Peyer's patch (tissue), 4 donors: ENCODE measurements at regions not wholly inside any gene's neighbourhood (a gene's known extent, or its start where the extent isn't known, plus 50 kb on each side); places are given as distances from the start of the nearest gene placed in this dataset.

Experiments
- DNase-seq, 3 donors: peaks; one replicate each; pipeline ENCODE4 v3.0.0-alpha.2; 2017 to 2019
- H3K27ac ChIP-seq, 4 donors: fragments of 200-600 bp; sonication (generic); one replicate each; pipeline ENCODE4 v1.5.1; 2016 to 2019
- H3K27me3 ChIP-seq, 2 donors: fragments of 200-600 bp; sonication (generic); one replicate each; pipeline ENCODE4 v1.5.1; 2019
- H3K36me3 ChIP-seq, 3 donors: fragments of 200-600 bp; sonication (generic); one replicate each; pipeline ENCODE4 v1.5.1; 2016 to 2019
- H3K4me1 ChIP-seq, 4 donors: fragments of 200-600 bp; sonication (generic); one replicate each; pipeline ENCODE4 v1.5.1; 2016 to 2019
- H3K4me3 ChIP-seq, 4 donors: fragments of 200-600 bp; sonication (generic); 1 replicate in 3 of 4; 2 replicates in 1 of 4; pipeline ENCODE4 v1.5.1; 2016 to 2019; ENCODE audit warnings: mild to moderate bottlenecking in 1 of 4
- H3K9me3 ChIP-seq, 4 donors: fragments of 200-600 bp; sonication (generic); one replicate each; pipeline ENCODE4 v1.5.1; 2016 to 2019; ENCODE audit warnings: mild to moderate bottlenecking in 1 of 4
- CTCF ChIP-seq, 6 experiments: fragments of 450-650 bp in 4 of 6; fragments of 200-600 bp in 2 of 6; sonication (generic) in 1 of 6; IDR thresholded peaks; one replicate each; pipeline ENCODE4 v1.5.1; 2017 to 2019; ENCODE audit warnings: antibody characterized with exemption in 6 of 6, mild to moderate bottlenecking in 3 of 6, moderate library complexity in 1 of 6
- POLR2A ChIP-seq, 2 donors: fragments of 450-650 bp; IDR thresholded peaks; one replicate each; pipeline ENCODE4 v1.5.1; 2017; ENCODE audit warnings: antibody characterized with exemption in 2 of 2, mild to moderate bottlenecking in 2 of 2, moderate library complexity in 2 of 2

GRCh38 chr1:114338191-114338890 is 172.7 kb downstream of the TRIM33 start:
- no peak for DNase-seq
- H3K4me3 ChIP-seq, result no peak overlapping the region
- H3K9me3 ChIP-seq, result no peaks in the 10 kb centered on the region
- H3K27ac ChIP-seq, result no peak overlapping the region
- H3K4me1 ChIP-seq, result no peaks in the 10 kb centered on the region
- TF ChIP-seq POLR2A (IDR thresholded peaks at IDR 0.05), result no peak
- no peak for TF ChIP-seq CTCF (IDR thresholded peaks at IDR 0.05)
- no peaks in the 10 kb centered on the region for H3K27me3 ChIP-seq
- no peaks in the 10 kb centered on the region for H3K36me3 ChIP-seq

DNA sequence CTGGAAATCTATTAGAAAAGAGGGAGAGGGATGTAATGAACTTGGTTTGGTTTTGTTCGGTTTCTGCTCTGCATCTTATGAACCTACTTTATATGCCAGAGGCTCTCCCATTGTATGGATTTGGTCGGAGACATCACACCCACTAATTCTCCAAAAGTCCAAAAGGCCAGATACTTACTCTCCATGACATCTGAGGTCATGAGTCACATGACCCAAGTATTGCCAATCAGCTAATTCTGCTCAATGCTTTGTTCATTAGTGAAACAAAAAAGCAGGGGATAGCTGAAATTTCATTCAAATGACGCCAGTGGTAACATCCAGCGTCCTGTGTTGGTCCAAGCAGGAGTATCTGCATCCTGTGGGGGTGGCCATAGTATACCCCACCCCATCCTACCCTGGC is 173.6 kb downstream of the TRIM33 start:
- Histone ChIP-seq H3K4me3 (no peak overlapping the region), H3K4me1 (no peaks in the 10 kb centered on the region), H3K9me3 (no peaks in the 10 kb centered on the region), H3K36me3 (no peaks in the 10 kb centered on the region), H3K27ac (no peak overlapping the region), H3K27me3 (no peaks in the 10 kb centered on the region)
- TF ChIP-seq POLR2A (IDR thresholded peaks at IDR 0.05) (no peak), CTCF (IDR thresholded peaks at IDR 0.05) (no peak)
- no peak for DNase-seq

DNA sequence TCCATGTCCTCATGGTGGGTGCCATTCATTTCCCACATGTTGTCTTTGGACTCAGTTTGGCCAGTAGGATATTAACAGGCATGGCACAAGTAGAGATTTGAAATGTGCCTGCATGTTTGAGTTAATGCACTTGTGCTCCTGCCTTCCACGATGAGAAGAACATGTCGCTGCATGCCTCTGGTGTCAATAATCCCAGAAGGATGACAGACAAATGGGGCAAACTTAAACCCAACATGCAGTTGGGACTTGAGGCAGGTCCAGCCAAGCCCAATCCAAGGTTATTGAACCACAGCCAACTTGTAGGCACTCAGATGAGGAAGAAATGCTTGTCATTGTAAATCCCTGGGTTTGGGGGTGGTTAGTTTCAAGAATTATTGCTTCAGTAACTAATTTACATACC is 174.6 kb downstream of the TRIM33 start:
- H3K4me1 ChIP-seq, result no peaks in the 10 kb centered on the region
- no peaks in the 10 kb centered on the region for H3K36me3 ChIP-seq
- H3K4me3 ChIP-seq, result no peak overlapping the region
- DNase-seq, result no peak
- no peaks in the 10 kb centered on the region for H3K27me3 ChIP-seq
- no peak overlapping the region for H3K27ac ChIP-seq
- TF ChIP-seq POLR2A (IDR thresholded peaks at IDR 0.05) (no peak), CTCF (IDR thresholded peaks at IDR 0.05) (no peak)
- H3K9me3 ChIP-seq, result no peaks in the 10 kb centered on the region

- H3K27me3 ChIP-seq, result no peaks in the 10 kb centered on the region
- H3K4me3 ChIP-seq, result no peak overlapping the region
- H3K36me3 ChIP-seq, result no peaks in the 10 kb centered on the region
- TF ChIP-seq POLR2A (IDR thresholded peaks at IDR 0.05) (no peak), CTCF (IDR thresholded peaks at IDR 0.05) (no peak)
- H3K9me3 ChIP-seq, result no peaks in the 10 kb centered on the region
- no peak for DNase-seq
- H3K27ac ChIP-seq, result no peak overlapping the region
- H3K4me1 ChIP-seq, result no peaks in the 10 kb centered on the region
Observed at GRCh38 chr1:114335273-114335672, 175.7 kb downstream of the TRIM33 start.

DNA sequence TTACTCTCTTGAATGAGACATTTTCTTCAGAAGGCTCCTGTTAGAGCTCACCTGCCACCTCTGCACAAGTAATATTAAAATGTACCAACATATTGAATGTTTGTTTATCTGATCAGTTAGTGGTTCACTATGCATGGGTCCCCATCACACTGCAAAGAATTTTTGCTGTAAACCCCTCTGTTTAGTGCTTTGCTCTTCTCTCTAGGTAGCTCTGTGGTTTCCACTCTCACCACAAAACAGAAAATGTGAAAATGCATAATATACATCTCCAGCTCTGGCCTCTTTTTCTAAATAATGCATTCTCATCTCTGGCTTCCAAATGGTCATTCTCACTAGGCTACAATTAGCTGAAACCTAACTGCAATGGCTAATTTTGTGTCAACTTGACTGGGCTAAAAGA is 176.7 kb downstream of the TRIM33 start:
- no peaks in the 10 kb centered on the region for H3K9me3 ChIP-seq
- no peaks in the 10 kb centered on the region for H3K27me3 ChIP-seq
- no peaks in the 10 kb centered on the region for H3K36me3 ChIP-seq
- DNase-seq, result no peak
- no peak overlapping the region for H3K4me3 ChIP-seq
- H3K27ac ChIP-seq, result no peak overlapping the region
- no peaks in the 10 kb centered on the region for H3K4me1 ChIP-seq
- no peak for TF ChIP-seq POLR2A (IDR thresholded peaks at IDR 0.05)
- TF ChIP-seq CTCF (IDR thresholded peaks at IDR 0.05), result no peak

GRCh38 chr1:114333690-114334089 is 177.3 kb downstream of the TRIM33 start:
- H3K27me3 ChIP-seq, result no peaks in the 10 kb centered on the region
- no peaks in the 10 kb centered on the region for H3K4me1 ChIP-seq
- H3K9me3 ChIP-seq, result no peaks in the 10 kb centered on the region
- TF ChIP-seq CTCF (IDR thresholded peaks at IDR 0.05) (no peak), POLR2A (IDR thresholded peaks at IDR 0.05) (no peak)
- no peak overlapping the region for H3K27ac ChIP-seq
- no peak for DNase-seq
- H3K36me3 ChIP-seq, result no peaks in the 10 kb centered on the region
- no peak overlapping the region for H3K4me3 ChIP-seq
